ENCODE measurements at regions not wholly inside any gene's neighbourhood (a gene's known extent, or its start where the extent isn't known, plus 50 kb on each side); places are given as distances from the start of the nearest gene placed in this dataset.
A peak's percentile ranks its signal among the peaks of the same experiment; 100 is the strongest.

DNA sequence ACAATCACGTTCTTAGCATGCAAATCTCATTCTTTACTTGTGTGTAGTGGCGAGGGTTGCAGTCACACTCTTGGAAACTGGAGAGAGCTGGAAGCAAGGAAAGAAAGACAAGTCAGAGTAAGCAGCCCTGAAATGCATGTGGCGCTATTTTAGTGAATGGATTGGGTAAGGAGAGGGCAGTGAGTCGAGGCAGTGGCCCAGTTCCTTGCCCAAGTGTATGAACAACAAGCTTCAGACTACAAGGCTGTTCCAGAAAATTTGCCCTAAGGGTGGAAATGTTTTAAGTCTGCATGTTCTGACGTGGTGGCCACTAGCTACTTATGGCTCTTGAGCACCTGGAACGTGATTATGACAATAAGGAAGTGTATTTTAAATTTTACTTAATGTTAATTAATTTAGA lies 59.4 kb upstream of the PTPN3 start:
- Histone ChIP-seq H3K36me3 (no peaks in the 10 kb centered on the region), H3K4me3 (no peak overlapping the region), H3K27ac (replicated peaks in 1 of 4) (no peak overlapping the region), H3K9me3 (no peaks in the 10 kb centered on the region), H3K27me3 (no peaks in the 10 kb centered on the region), H3K4me1 (no peaks in the 10 kb centered on the region)
- TF ChIP-seq, protein P1, sequence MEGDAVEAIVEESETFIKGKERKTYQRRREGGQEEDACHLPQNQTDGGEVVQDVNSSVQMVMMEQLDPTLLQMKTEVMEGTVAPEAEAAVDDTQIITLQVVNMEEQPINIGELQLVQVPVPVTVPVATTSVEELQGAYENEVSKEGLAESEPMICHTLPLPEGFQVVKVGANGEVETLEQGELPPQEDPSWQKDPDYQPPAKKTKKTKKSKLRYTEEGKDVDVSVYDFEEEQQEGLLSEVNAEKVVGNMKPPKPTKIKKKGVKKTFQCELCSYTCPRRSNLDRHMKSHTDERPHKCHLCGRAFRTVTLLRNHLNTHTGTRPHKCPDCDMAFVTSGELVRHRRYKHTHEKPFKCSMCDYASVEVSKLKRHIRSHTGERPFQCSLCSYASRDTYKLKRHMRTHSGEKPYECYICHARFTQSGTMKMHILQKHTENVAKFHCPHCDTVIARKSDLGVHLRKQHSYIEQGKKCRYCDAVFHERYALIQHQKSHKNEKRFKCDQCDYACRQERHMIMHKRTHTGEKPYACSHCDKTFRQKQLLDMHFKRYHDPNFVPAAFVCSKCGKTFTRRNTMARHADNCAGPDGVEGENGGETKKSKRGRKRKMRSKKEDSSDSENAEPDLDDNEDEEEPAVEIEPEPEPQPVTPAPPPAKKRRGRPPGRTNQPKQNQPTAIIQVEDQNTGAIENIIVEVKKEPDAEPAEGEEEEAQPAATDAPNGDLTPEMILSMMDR (IDR thresholded peaks at IDR 0.05): no peak
- no peak for TF ChIP-seq EP300 (IDR thresholded peaks at IDR 0.05)
- no peak for TF ChIP-seq POLR2A (IDR thresholded peaks at IDR 0.05; ENCODE audit: low read depth)
- no peak for TF ChIP-seq POLR2AphosphoS5 (IDR thresholded peaks at IDR 0.05)
- peak; percentile 85 for DNase-seq (ENCODE audit: extremely low spot score)
- WGBS: 75% methylated on average over 6 of the region's 6 CpGs
- intact Hi-C loops (cut with DNase I): loop anchor here (5.0 kb wide), 1 partner anchor 675 kb away; no protein-coding TSS in a partner anchor

DNA sequence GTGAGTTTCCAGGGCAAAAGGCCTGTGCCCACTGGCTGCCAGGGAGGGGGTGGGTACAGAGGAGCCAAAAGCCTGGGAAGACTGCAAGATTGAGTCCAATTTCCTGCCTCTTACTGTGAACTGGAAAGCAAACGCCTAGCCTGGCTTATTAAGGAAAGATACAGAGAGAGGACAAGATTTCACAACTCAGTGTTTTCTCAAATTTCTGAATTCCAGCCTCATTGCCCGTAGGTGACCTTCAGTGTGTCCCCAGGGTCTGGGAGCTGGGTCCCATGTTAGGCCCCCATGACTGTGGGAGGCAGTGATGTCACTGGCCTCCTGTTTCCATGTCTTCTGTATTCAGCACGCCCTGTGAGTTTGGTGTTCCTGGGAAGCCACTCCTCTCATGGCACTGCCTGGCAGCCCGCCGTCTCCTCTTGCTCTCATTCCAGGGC lies 60.6 kb upstream of the PTPN3 start:
- Histone ChIP-seq H3K36me3 (no peaks in the 10 kb centered on the region), H3K9me3 (no peaks in the 10 kb centered on the region), H3K4me3 (no peak overlapping the region), H3K4me1 (no peaks in the 10 kb centered on the region), H3K27me3 (no peaks in the 10 kb centered on the region), H3K27ac (replicated peaks in 1 of 4) (no peak overlapping the region)
- 83% methylated on average over 5 of the region's 5 CpGs for WGBS
- TF ChIP-seq, protein P1 (IDR thresholded peaks at IDR 0.05): no peak
- no peak for TF ChIP-seq POLR2AphosphoS5 (IDR thresholded peaks at IDR 0.05)
- no peak for TF ChIP-seq EP300 (IDR thresholded peaks at IDR 0.05)
- no peak for TF ChIP-seq POLR2A (IDR thresholded peaks at IDR 0.05; ENCODE audit: low read depth)
- intact Hi-C loops (cut with DNase I): loop anchor here (5.0 kb wide), 1 partner anchor 674 kb away; no protein-coding TSS in a partner anchor
- peak; percentile 66 for DNase-seq (ENCODE audit: extremely low spot score)

DNA sequence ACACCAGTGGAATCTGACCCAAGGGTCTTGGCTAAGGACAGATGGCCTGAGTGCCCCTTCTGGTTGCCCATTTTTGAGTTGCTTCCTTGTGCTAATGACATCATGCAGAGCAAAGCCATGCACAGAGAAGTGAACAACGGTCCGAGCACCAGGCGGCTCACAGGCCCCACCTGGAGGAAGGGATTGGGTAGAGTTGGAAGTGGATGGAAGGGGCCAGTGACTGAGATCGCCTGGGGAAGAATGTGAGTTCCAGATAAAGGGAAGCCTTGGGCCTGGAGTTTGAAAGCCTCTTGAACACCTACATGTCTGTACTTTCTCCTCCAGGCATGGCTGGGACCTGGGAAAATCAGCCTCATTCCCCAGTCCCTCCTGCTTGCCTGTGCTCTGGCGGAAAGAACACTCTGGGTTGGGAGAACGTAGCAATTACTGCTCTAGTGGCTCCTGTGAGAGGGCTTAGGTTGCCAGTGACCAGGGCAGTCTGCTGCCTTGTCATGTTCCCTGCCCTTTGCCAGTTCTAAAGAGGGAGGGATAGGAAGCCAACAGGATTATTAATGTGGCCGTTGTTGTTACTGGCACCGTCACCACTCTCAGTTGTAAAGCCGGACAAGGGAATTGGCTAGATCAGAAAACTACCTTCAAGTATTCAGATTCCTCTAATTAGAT lies 62.5 kb upstream of the PTPN3 start:
- peak; percentile 53 for DNase-seq (ENCODE audit: extremely low spot score)
- H3K27ac ChIP-seq (replicated peaks in 1 of 4): no peak overlapping the region
- 79% methylated on average over 9 of the region's 9 CpGs for WGBS

DNA sequence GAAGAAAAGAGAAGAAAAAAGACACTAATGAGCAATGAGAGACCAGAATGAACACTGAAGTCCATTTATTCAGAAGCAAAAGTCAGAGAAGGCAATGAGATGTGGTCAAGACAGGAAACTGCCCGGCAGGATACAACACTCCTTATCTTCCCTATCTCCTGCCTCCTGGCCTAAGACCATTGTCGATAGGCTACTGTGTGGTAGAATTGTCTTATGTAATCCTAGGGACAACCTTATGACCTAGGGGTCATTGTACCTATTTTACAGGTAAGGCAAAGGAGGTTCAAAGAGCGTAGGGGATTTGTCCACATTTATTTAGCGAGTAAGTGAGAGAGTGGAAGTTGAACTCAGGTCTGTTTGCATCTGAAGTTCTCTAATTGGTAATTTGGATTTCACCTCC lies 63.0 kb upstream of the PTPN3 start:
- intact Hi-C loops (cut with DNase I): no loop called here
- DNase-seq (ENCODE audit: extremely low spot score): peak; percentile 39
- WGBS: 79% methylated on average over 4 of the region's 4 CpGs
- Histone ChIP-seq H3K9me3 (no peaks in the 10 kb centered on the region), H3K27me3 (peaks cover 0 to 7% (median 0%) of the 10 kb centered on the region in 4 donors), H3K4me1 (no peaks in the 10 kb centered on the region), H3K4me3 (no peak overlapping the region), H3K36me3 (no peaks in the 10 kb centered on the region), H3K27ac (replicated peaks in 1 of 4) (no peak overlapping the region)
- TF ChIP-seq POLR2A (IDR thresholded peaks at IDR 0.05; ENCODE audit: low read depth): no peak
- no peak for TF ChIP-seq EP300 (IDR thresholded peaks at IDR 0.05)
- no peak for TF ChIP-seq POLR2AphosphoS5 (IDR thresholded peaks at IDR 0.05)
- TF ChIP-seq, protein P1 (IDR thresholded peaks at IDR 0.05): no peak

More for the DNA sequence above, 62.5 kb upstream of the PTPN3 start:
- Histone ChIP-seq H3K9me3 (no peaks in the 10 kb centered on the region), H3K4me1 (no peaks in the 10 kb centered on the region), H3K36me3 (no peaks in the 10 kb centered on the region), H3K4me3 (no peak overlapping the region), H3K27me3 (peaks cover 0 to 2% (median 0%) of the 10 kb centered on the region in 4 donors)
- intact Hi-C loops (cut with DNase I): no loop called here
- TF ChIP-seq EP300 (IDR thresholded peaks at IDR 0.05): no peak
- no peak for TF ChIP-seq POLR2AphosphoS5 (IDR thresholded peaks at IDR 0.05)
- TF ChIP-seq, protein P1 (IDR thresholded peaks at IDR 0.05): no peak
- TF ChIP-seq POLR2A (IDR thresholded peaks at IDR 0.05; ENCODE audit: low read depth): no peak
